Fibroblast of mammary gland (primary cell): ENCODE measurements at regions not wholly inside any gene's neighbourhood (a gene's known extent, or its start where the extent isn't known, plus 50 kb on each side); places are given as distances from the start of the nearest gene placed in this dataset.

Experiments used
- DNase-seq: peaks from one replicate; pipeline ENCODE4 v3.0.0-alpha.2; 2010; ENCODE audit warnings: low read depth
- H3K4me3 ChIP-seq: 2 replicates; pipeline ENCODE4 v1.5.1; 2011; ENCODE audit warnings: low read depth, mild to moderate bottlenecking, low read length, moderate library complexity; ENCODE audit not compliant: control insufficient read depth
- CTCF ChIP-seq: conservative IDR thresholded peaks from 2 replicates; pipeline ENCODE4 v1.5.1; 2011; ENCODE audit warnings: low read depth, low read length, inconsistent platforms; ENCODE audit not compliant: control insufficient read depth, insufficient read depth

GRCh38 chr16:6988846-6989245 lies 343.8 kb upstream of the RBFOX1 start:
- H3K4me3 ChIP-seq = no peak overlapping the region
- DNase-seq = no peak
- no peak for TF ChIP-seq CTCF

DNA sequence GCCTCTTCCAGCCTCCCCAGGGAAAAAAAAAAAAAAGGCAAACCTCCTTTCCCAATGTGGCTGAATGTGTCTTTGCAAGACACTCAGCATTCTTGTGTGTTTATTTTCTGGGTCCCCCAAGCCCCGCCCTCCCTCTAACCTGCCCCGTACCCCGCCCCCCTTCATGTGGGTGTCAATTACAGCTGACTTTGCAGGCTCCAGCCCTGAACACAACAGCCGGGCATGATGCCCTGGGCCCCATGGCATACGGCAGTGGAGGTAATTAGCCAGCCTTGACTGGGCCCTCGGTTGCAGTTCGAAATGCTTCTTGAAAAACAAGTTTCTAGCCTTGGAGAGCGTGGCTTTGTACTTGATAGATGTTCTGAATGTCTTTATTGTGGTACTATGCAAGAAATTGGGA lies 354.7 kb upstream of the RBFOX1 start:
- no peak overlapping the region for H3K4me3 ChIP-seq
- no peak for TF ChIP-seq CTCF
- DNase-seq = no peak

- TF ChIP-seq CTCF = no peak
- no peak for DNase-seq
Measured at GRCh38 chr16:6977291-6977690, 355.4 kb upstream of the RBFOX1 start.

DNA sequence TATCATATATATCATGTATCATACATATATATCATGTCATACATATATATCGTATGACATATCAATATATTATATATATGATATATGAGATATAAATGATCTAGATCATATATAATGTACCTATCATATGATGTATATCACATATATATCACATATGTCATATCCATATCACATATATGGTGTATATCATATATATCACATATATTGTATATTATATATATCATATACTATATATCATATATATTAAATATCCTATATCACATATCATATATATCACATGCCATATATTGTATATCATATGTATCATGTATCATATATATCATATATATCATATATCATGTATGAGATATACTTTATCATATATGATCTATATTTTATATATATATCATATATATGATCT lies 355.9 kb upstream of the RBFOX1 start:
- DNase-seq = no peak
- no peak overlapping the region for H3K4me3 ChIP-seq
- TF ChIP-seq CTCF = no peak

More at GRCh38 chr16:6977291-6977690, 355.4 kb upstream of the RBFOX1 start:
- no peak overlapping the region for H3K4me3 ChIP-seq

GRCh38 chr16:6970171-6970857 lies 362.3 kb upstream of the RBFOX1 start:
- no peak for DNase-seq
- TF ChIP-seq CTCF = no peak
- H3K4me3 ChIP-seq = no peak overlapping the region

GRCh38 chr16:6969594-6969993 lies 363.1 kb upstream of the RBFOX1 start:
- no peak for DNase-seq
- TF ChIP-seq CTCF = no peak
- H3K4me3 ChIP-seq = no peak overlapping the region
